Liver (tissue), 8 donors: ENCODE measurements at regions not wholly inside any gene's neighbourhood (a gene's known extent, or its start where the extent isn't known, plus 50 kb on each side); places are given as distances from the start of the nearest gene placed in this dataset.

Source experiments
- DNase-seq: peaks from one replicate; pipeline ENCODE4 v3.0.0-alpha.2; 2017; ENCODE audit warnings: low spot score
- H3K27ac ChIP-seq, 2 donors: one replicate each; pipeline ENCODE4 v1.7.0; 2013; ENCODE audit warnings: inconsistent platforms in 2 of 2, low read length in 2 of 2, control low read depth in 1 of 2, low read depth in 1 of 2, mild to moderate bottlenecking in 1 of 2
- H3K27me3 ChIP-seq, 4 donors: one replicate each; pipeline versions ENCODE4 v1.6.1 to v1.7.0; 2013; ENCODE audit warnings: low read length in 3 of 4, inconsistent platforms in 1 of 4, mild to moderate bottlenecking in 1 of 4, moderate library complexity in 1 of 4; ENCODE audit not compliant: control insufficient read depth in 4 of 4, insufficient read depth in 4 of 4
- H3K36me3 ChIP-seq, 4 donors: one replicate each; pipeline versions ENCODE4 v1.6.1 to v1.7.0; 2013; ENCODE audit warnings: low read length in 3 of 4, mild to moderate bottlenecking in 3 of 4, low read depth in 1 of 4, moderate library complexity in 1 of 4; ENCODE audit not compliant: control insufficient read depth in 4 of 4, insufficient read depth in 3 of 4
- H3K4me1 ChIP-seq, 4 donors: one replicate each; pipeline versions ENCODE4 v1.6.1 to v1.7.0; 2013; ENCODE audit warnings: low read length in 3 of 4, mild to moderate bottlenecking in 3 of 4, moderate library complexity in 1 of 4; ENCODE audit not compliant: control insufficient read depth in 4 of 4, insufficient read depth in 4 of 4
- H3K4me3 ChIP-seq, 3 donors: one replicate each; pipeline versions ENCODE4 v1.6.1 to v1.7.0; 2013; ENCODE audit warnings: low read length in 3 of 3, control low read depth in 1 of 3, low read depth in 1 of 3, mild to moderate bottlenecking in 1 of 3
- H3K9ac ChIP-seq, 2 donors: one replicate each; pipeline ENCODE4 v1.7.0; 2013; ENCODE audit warnings: low read length in 2 of 2, mild to moderate bottlenecking in 2 of 2, moderate library complexity in 2 of 2, control low read depth in 1 of 2, low read depth in 1 of 2
- H3K9me3 ChIP-seq, 4 donors: one replicate each; pipeline versions ENCODE4 v1.6.1 to v1.7.0; 2013; ENCODE audit warnings: low read length in 3 of 4; ENCODE audit not compliant: control insufficient read depth in 4 of 4
- EGR1 ChIP-seq, 2 donors: IDR thresholded peaks; 2 replicates each; pipeline ENCODE4 v1.6.1; 2016 to 2018; ENCODE audit warnings: antibody characterized with exemption in 2 of 2, low read depth in 2 of 2
- FOXA2 ChIP-seq: IDR thresholded peaks from 2 replicates; pipeline ENCODE4 v1.6.1; 2016; ENCODE audit warnings: antibody characterized with exemption
- GABPA ChIP-seq, 2 donors: IDR thresholded peaks in 1 of 2; conservative IDR thresholded peaks in 1 of 2; 2 replicates each; pipeline ENCODE4 v1.6.1; 2016; ENCODE audit warnings: antibody characterized with exemption in 2 of 2, mild to moderate bottlenecking in 1 of 2, moderate library complexity in 1 of 2
- HNF4G ChIP-seq: IDR thresholded peaks from 2 replicates; pipeline ENCODE4 v1.6.1; 2016; ENCODE audit warnings: antibody characterized with exemption
- JUND ChIP-seq, 2 donors: IDR thresholded peaks; 2 replicates each; pipeline ENCODE4 v1.6.1; 2016; ENCODE audit warnings: antibody characterized with exemption in 2 of 2
- NR2F2 ChIP-seq: IDR thresholded peaks from 2 replicates; pipeline ENCODE4 v1.6.1; 2016; ENCODE audit warnings: antibody characterized with exemption
- RAD21 ChIP-seq, 2 donors: IDR thresholded peaks; 2 replicates each; pipeline ENCODE4 v1.6.1; 2016; ENCODE audit warnings: antibody characterized with exemption in 2 of 2, mild to moderate bottlenecking in 2 of 2
- RXRA ChIP-seq, 2 donors: IDR thresholded peaks; 2 replicates each; pipeline ENCODE4 v1.6.1; 2017 to 2018; ENCODE audit warnings: antibody characterized with exemption in 2 of 2, mild to moderate bottlenecking in 1 of 2
- SP1 ChIP-seq: IDR thresholded peaks from 2 replicates; pipeline ENCODE4 v1.6.1; 2018; ENCODE audit warnings: antibody characterized with exemption, mild to moderate bottlenecking
- WGBS: extraction: QIAGEN DNeasy Blood & Tissue Kit; methylation state at CpG from one replicate; pipeline ENCODE4 v1.1.7; 2013; 5-methylcytosine and 5-hydroxymethylcytosine counted together
- TF ChIP-seq, protein P1 (sequence below): IDR thresholded peaks from 2 replicates; pipeline ENCODE4 v1.6.1; 2016; ENCODE audit warnings: antibody characterized with exemption
- TF ChIP-seq, protein P2 (sequence below): IDR thresholded peaks from 2 replicates; pipeline ENCODE4 v1.6.1; 2016; ENCODE audit warnings: antibody characterized with exemption
- TF ChIP-seq, protein P3 (sequence below): fragments of 150-350 bp; IDR thresholded peaks from 2 replicates; pipeline ENCODE4 v1.5.1; 2017; ENCODE audit warnings: improper control_type of control experiment, low read depth, low read length; ENCODE audit not compliant: missing input control
- TF ChIP-seq, protein P4 (sequence below): IDR thresholded peaks from 2 replicates; pipeline ENCODE4 v1.6.1; 2016; ENCODE audit warnings: antibody characterized with exemption, mild to moderate bottlenecking
- donor health status: healthy.
- donor health status: healthy.
- donor health status: healthy.
- donor health status: healthy.
- donor health status: healthy.

DNA sequence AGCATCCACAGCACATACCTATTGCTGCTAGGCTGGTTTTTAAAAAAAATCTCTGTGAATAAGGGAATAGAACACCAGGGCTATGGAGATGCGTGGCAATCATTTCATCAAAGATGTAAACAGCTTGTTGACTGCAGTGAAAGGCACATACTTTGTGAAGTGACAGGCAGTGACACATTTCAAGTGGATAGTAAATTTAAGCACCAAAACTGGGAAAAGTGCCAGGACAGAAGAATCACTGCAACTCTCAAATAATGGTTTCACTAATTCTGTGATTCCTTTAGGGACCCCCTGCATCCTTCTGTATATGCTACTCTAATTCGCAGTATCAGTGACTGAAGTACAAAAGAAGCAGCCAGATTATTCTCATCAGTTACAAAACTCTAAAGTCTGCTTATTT, 145.2 kb upstream of the KLF14 start:
- WGBS: 97% methylated on average over 2 of the region's 2 CpGs
- H3K4me3 ChIP-seq: no peak overlapping the region
- no peak for DNase-seq
- no peak for TF ChIP-seq FOXA2
- TF ChIP-seq, protein P1, sequence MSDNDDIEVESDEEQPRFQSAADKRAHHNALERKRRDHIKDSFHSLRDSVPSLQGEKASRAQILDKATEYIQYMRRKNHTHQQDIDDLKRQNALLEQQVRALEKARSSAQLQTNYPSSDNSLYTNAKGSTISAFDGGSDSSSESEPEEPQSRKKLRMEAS: no peak
- TF ChIP-seq JUND (IDR thresholded peaks at IDR 0.05): no peak
- H3K36me3 ChIP-seq: peaks cover 2 to 55% (median 48%) of the 10 kb centered on the region in 4 donors
- no peaks in the 10 kb centered on the region for H3K9me3 ChIP-seq
- no peaks in the 10 kb centered on the region for H3K27me3 ChIP-seq
- H3K27ac ChIP-seq: no peak overlapping the region
- H3K4me1 ChIP-seq: no peaks in the 10 kb centered on the region
- no peak overlapping the region for H3K9ac ChIP-seq

DNA sequence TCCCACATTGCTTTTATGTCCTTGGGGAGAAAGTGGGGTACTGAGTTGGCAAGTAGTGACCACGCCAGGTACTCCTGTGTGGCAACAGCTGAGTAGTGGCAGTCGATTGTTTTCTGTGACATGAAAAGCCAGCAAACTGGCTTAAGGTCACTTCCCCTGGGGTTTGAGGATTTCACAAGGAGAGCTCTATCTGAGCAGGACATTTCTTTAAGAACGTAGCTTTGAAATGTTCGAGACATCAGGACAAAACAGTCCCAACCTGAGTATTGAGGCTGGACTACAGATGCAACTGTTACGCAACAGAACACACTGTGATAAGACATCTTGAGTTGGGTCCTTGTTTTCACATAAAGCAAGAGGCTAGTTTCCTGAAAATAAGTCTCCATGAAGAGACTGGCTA, 146.7 kb upstream of the KLF14 start:
- Histone ChIP-seq H3K36me3 (peaks cover 2 to 62% (median 54%) of the 10 kb centered on the region in 4 donors), H3K4me1 (peaks cover 2 to 9% (median 4%) of the 10 kb centered on the region in 4 donors), H3K4me3 (no peak overlapping the region), H3K9ac (no peak overlapping the region), H3K9me3 (no peaks in the 10 kb centered on the region), H3K27me3 (no peaks in the 10 kb centered on the region), H3K27ac (no peak overlapping the region)
- WGBS: 89% methylated on average over 5 of the region's 5 CpGs
- DNase-seq: no peak
- TF ChIP-seq RXRA (IDR thresholded peaks at IDR 0.05): no peak
- TF ChIP-seq, protein P2, sequence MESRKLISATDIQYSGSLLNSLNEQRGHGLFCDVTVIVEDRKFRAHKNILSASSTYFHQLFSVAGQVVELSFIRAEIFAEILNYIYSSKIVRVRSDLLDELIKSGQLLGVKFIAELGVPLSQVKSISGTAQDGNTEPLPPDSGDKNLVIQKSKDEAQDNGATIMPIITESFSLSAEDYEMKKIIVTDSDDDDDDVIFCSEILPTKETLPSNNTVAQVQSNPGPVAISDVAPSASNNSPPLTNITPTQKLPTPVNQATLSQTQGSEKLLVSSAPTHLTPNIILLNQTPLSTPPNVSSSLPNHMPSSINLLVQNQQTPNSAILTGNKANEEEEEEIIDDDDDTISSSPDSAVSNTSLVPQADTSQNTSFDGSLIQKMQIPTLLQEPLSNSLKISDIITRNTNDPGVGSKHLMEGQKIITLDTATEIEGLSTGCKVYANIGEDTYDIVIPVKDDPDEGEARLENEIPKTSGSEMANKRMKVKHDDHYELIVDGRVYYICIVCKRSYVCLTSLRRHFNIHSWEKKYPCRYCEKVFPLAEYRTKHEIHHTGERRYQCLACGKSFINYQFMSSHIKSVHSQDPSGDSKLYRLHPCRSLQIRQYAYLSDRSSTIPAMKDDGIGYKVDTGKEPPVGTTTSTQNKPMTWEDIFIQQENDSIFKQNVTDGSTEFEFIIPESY: no peak
- no peak for TF ChIP-seq HNF4G
- no peak for TF ChIP-seq EGR1 (IDR thresholded peaks at IDR 0.05; ENCODE audit: low read depth in 2 of 2)
- TF ChIP-seq JUND (IDR thresholded peaks at IDR 0.05): no peak
- no peak for TF ChIP-seq RAD21 (IDR thresholded peaks at IDR 0.05)
- no peak for TF ChIP-seq NR2F2
- TF ChIP-seq SP1: no peak
- TF ChIP-seq, protein P3, sequence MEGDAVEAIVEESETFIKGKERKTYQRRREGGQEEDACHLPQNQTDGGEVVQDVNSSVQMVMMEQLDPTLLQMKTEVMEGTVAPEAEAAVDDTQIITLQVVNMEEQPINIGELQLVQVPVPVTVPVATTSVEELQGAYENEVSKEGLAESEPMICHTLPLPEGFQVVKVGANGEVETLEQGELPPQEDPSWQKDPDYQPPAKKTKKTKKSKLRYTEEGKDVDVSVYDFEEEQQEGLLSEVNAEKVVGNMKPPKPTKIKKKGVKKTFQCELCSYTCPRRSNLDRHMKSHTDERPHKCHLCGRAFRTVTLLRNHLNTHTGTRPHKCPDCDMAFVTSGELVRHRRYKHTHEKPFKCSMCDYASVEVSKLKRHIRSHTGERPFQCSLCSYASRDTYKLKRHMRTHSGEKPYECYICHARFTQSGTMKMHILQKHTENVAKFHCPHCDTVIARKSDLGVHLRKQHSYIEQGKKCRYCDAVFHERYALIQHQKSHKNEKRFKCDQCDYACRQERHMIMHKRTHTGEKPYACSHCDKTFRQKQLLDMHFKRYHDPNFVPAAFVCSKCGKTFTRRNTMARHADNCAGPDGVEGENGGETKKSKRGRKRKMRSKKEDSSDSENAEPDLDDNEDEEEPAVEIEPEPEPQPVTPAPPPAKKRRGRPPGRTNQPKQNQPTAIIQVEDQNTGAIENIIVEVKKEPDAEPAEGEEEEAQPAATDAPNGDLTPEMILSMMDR: no peak
- TF ChIP-seq, protein P1: no peak
- TF ChIP-seq GABPA (IDR thresholded peaks at IDR 0.05 in 1 of 2, conservative IDR thresholded peaks at IDR 0.05 in 1 of 2): no peak
- TF ChIP-seq, protein P4, sequence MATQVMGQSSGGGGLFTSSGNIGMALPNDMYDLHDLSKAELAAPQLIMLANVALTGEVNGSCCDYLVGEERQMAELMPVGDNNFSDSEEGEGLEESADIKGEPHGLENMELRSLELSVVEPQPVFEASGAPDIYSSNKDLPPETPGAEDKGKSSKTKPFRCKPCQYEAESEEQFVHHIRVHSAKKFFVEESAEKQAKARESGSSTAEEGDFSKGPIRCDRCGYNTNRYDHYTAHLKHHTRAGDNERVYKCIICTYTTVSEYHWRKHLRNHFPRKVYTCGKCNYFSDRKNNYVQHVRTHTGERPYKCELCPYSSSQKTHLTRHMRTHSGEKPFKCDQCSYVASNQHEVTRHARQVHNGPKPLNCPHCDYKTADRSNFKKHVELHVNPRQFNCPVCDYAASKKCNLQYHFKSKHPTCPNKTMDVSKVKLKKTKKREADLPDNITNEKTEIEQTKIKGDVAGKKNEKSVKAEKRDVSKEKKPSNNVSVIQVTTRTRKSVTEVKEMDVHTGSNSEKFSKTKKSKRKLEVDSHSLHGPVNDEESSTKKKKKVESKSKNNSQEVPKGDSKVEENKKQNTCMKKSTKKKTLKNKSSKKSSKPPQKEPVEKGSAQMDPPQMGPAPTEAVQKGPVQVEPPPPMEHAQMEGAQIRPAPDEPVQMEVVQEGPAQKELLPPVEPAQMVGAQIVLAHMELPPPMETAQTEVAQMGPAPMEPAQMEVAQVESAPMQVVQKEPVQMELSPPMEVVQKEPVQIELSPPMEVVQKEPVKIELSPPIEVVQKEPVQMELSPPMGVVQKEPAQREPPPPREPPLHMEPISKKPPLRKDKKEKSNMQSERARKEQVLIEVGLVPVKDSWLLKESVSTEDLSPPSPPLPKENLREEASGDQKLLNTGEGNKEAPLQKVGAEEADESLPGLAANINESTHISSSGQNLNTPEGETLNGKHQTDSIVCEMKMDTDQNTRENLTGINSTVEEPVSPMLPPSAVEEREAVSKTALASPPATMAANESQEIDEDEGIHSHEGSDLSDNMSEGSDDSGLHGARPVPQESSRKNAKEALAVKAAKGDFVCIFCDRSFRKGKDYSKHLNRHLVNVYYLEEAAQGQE: no peak
